GM21529 (cell line): ENCODE measurements at regions not wholly inside any gene's neighbourhood (a gene's known extent, or its start where the extent isn't known, plus 50 kb on each side); places are given as distances from the start of the nearest gene placed in this dataset.
"Not testable (repeated sequence)": the region's sequence is repeated elsewhere in the genome, so short reads cannot be mapped to it uniquely, and the experiment has no call there.

Source experiments
- ATAC-seq: cut with Tn5 transposase; IDR thresholded peaks from one replicate; pipeline ENCODE4 v1.9.1; 2021; ENCODE audit not compliant: unreplicated experiment

- ATAC-seq, result no peak
These were observed 266.4 kb downstream of the CXCL12 start for GRCh38 chr10:44118500-44118899.

GRCh38 chr10:44116474-44116873 is 268.4 kb downstream of the CXCL12 start:
- ATAC-seq, result no peak

GRCh38 chr10:44115516-44115915 is 269.4 kb downstream of the CXCL12 start:
- ATAC-seq, result no peak

- no peak for ATAC-seq
These were observed 270.5 kb downstream of the CXCL12 start for GRCh38 chr10:44114441-44114840.

GRCh38 chr10:44112280-44112679 is 272.6 kb downstream of the CXCL12 start:
- ATAC-seq, result not testable (repeated sequence)

- no peak for ATAC-seq
These were observed 279.2 kb downstream of the CXCL12 start for GRCh38 chr10:44105696-44106095.

GRCh38 chr10:44102726-44103255 is 282.1 kb downstream of the CXCL12 start:
- no peak for ATAC-seq

- no peak for ATAC-seq
These were observed 283.8 kb downstream of the CXCL12 start for GRCh38 chr10:44101082-44101481.

GRCh38 chr10:44099511-44099910 is 285.4 kb downstream of the CXCL12 start:
- no peak for ATAC-seq

GRCh38 chr10:44096217-44096616 is 288.7 kb downstream of the CXCL12 start:
- not testable (repeated sequence) for ATAC-seq

- ATAC-seq, result no peak
These were observed 295.2 kb downstream of the CXCL12 start for GRCh38 chr10:44089671-44090070.

- ATAC-seq, result no peak
These were observed 297.5 kb downstream of the CXCL12 start for GRCh38 chr10:44087403-44087802.

GRCh38 chr10:44083719-44084400 is 301.0 kb downstream of the CXCL12 start:
- no peak for ATAC-seq

- no peak for ATAC-seq
These were observed 313.4 kb downstream of the CXCL12 start for GRCh38 chr10:44071479-44071878.

- no peak for ATAC-seq
These were observed 314.6 kb downstream of the CXCL12 start for GRCh38 chr10:44070282-44070681.

- no peak for ATAC-seq
These were observed 315.3 kb downstream of the CXCL12 start for GRCh38 chr10:44069573-44069972.

GRCh38 chr10:44068716-44069482 is 316.0 kb downstream of the CXCL12 start:
- ATAC-seq, result no peak

- ATAC-seq, result no peak
These were observed 317.5 kb downstream of the CXCL12 start for GRCh38 chr10:44067432-44067831.

- ATAC-seq, result no peak
These were observed 318.2 kb downstream of the CXCL12 start for GRCh38 chr10:44066527-44067255.

- no peak for ATAC-seq
These were observed 318.9 kb downstream of the CXCL12 start for GRCh38 chr10:44065788-44066526.
